ENCODE measurements at regions not wholly inside any gene's neighbourhood (a gene's known extent, or its start where the extent isn't known, plus 50 kb on each side); places are given as distances from the start of the nearest gene placed in this dataset.

- no peak for DNase-seq (ENCODE audit: low read depth in 4 of 6, low spot score in 6 of 6)
- no peak overlapping the region for H3K4me3 ChIP-seq (ENCODE audit: low read depth, low read length)
- H3K27ac ChIP-seq (ENCODE audit: low read depth, low read length), result no peak overlapping the region
- no peaks in the 10 kb centered on the region for H3K27me3 ChIP-seq (ENCODE audit: control insufficient read depth, insufficient read depth, low read length)
- H3K9me3 ChIP-seq (ENCODE audit: control insufficient read depth, insufficient read depth, low read length), result peaks cover 1% of the 10 kb centered on the region
- H3K4me1 ChIP-seq (ENCODE audit: control insufficient read depth, insufficient read depth, low read length), result no peaks in the 10 kb centered on the region
- no peaks in the 10 kb centered on the region for H3K36me3 ChIP-seq (ENCODE audit: control insufficient read depth, insufficient read depth, low read length)
- WGBS (ENCODE audit: insufficient coverage), result no CpG with 5 or more reads among the region's 1 CpG
Observed at GRCh38 chr7:46186131-46186530, 265.1 kb upstream of the IGFBP3 start.

GRCh38 chr7:46179061-46179610, 258.1 kb upstream of the IGFBP3 start:
- Histone ChIP-seq H3K36me3 (ENCODE audit: control insufficient read depth, insufficient read depth, low read length) (no peaks in the 10 kb centered on the region), H3K27me3 (ENCODE audit: control insufficient read depth, insufficient read depth, low read length) (no peaks in the 10 kb centered on the region), H3K9me3 (ENCODE audit: control insufficient read depth, insufficient read depth, low read length) (peaks cover 1% of the 10 kb centered on the region), H3K4me3 (ENCODE audit: low read depth, low read length) (no peak overlapping the region), H3K27ac (ENCODE audit: low read depth, low read length) (no peak overlapping the region), H3K4me1 (ENCODE audit: control insufficient read depth, insufficient read depth, low read length) (no peaks in the 10 kb centered on the region)
- DNase-seq (ENCODE audit: low read depth in 4 of 6, low spot score in 6 of 6), result no peak
- WGBS (ENCODE audit: insufficient coverage), result 86% methylated on average over 2 of the region's 2 CpGs

GRCh38 chr7:46178661-46179060, 257.6 kb upstream of the IGFBP3 start:
- DNase-seq (ENCODE audit: low read depth in 4 of 6, low spot score in 6 of 6), result no peak
- no peak overlapping the region for H3K27ac ChIP-seq (ENCODE audit: low read depth, low read length)
- H3K36me3 ChIP-seq (ENCODE audit: control insufficient read depth, insufficient read depth, low read length), result no peaks in the 10 kb centered on the region
- H3K4me1 ChIP-seq (ENCODE audit: control insufficient read depth, insufficient read depth, low read length), result no peaks in the 10 kb centered on the region
- peaks cover 1% of the 10 kb centered on the region for H3K9me3 ChIP-seq (ENCODE audit: control insufficient read depth, insufficient read depth, low read length)
- no peak overlapping the region for H3K4me3 ChIP-seq (ENCODE audit: low read depth, low read length)
- H3K27me3 ChIP-seq (ENCODE audit: control insufficient read depth, insufficient read depth, low read length), result no peaks in the 10 kb centered on the region

GRCh38 chr7:46177821-46178220, 256.7 kb upstream of the IGFBP3 start:
- no peak overlapping the region for H3K4me3 ChIP-seq (ENCODE audit: low read depth, low read length)
- no peaks in the 10 kb centered on the region for H3K36me3 ChIP-seq (ENCODE audit: control insufficient read depth, insufficient read depth, low read length)
- no peak overlapping the region for H3K27ac ChIP-seq (ENCODE audit: low read depth, low read length)
- no peaks in the 10 kb centered on the region for H3K27me3 ChIP-seq (ENCODE audit: control insufficient read depth, insufficient read depth, low read length)
- WGBS (ENCODE audit: insufficient coverage), result 87% methylated on average over 2 of the region's 2 CpGs
- no peak for DNase-seq (ENCODE audit: low read depth in 4 of 6, low spot score in 6 of 6)
- H3K4me1 ChIP-seq (ENCODE audit: control insufficient read depth, insufficient read depth, low read length), result no peaks in the 10 kb centered on the region
- H3K9me3 ChIP-seq (ENCODE audit: control insufficient read depth, insufficient read depth, low read length), result no peaks in the 10 kb centered on the region

- H3K27me3 ChIP-seq (ENCODE audit: control insufficient read depth, insufficient read depth, low read length), result no peaks in the 10 kb centered on the region
- 100% methylated on average over 1 of the region's 5 CpGs for WGBS (ENCODE audit: insufficient coverage)
- H3K36me3 ChIP-seq (ENCODE audit: control insufficient read depth, insufficient read depth, low read length), result no peaks in the 10 kb centered on the region
- H3K4me3 ChIP-seq (ENCODE audit: low read depth, low read length), result no peak overlapping the region
- no peak overlapping the region for H3K27ac ChIP-seq (ENCODE audit: low read depth, low read length)
- H3K4me1 ChIP-seq (ENCODE audit: control insufficient read depth, insufficient read depth, low read length), result no peaks in the 10 kb centered on the region
- no peaks in the 10 kb centered on the region for H3K9me3 ChIP-seq (ENCODE audit: control insufficient read depth, insufficient read depth, low read length)
- DNase-seq (ENCODE audit: low read depth in 4 of 6, low spot score in 6 of 6), result no peak
Observed at GRCh38 chr7:46175221-46175620, 254.1 kb upstream of the IGFBP3 start.

GRCh38 chr7:46174196-46174580, 253.1 kb upstream of the IGFBP3 start:
- Histone ChIP-seq H3K27me3 (ENCODE audit: control insufficient read depth, insufficient read depth, low read length) (no peaks in the 10 kb centered on the region), H3K36me3 (ENCODE audit: control insufficient read depth, insufficient read depth, low read length) (no peaks in the 10 kb centered on the region), H3K9me3 (ENCODE audit: control insufficient read depth, insufficient read depth, low read length) (no peaks in the 10 kb centered on the region), H3K4me3 (ENCODE audit: low read depth, low read length) (no peak overlapping the region), H3K27ac (ENCODE audit: low read depth, low read length) (no peak overlapping the region), H3K4me1 (ENCODE audit: control insufficient read depth, insufficient read depth, low read length) (no peaks in the 10 kb centered on the region)
- WGBS (ENCODE audit: insufficient coverage), result 89% methylated on average over 2 of the region's 2 CpGs
- peak in 1 of 6 donors; percentile 34 for DNase-seq (ENCODE audit: low read depth in 4 of 6, low spot score in 6 of 6)

GRCh38 chr7:46173476-46174195, 252.6 kb upstream of the IGFBP3 start:
- Histone ChIP-seq H3K27ac (ENCODE audit: low read depth, low read length) (no peak overlapping the region), H3K9me3 (ENCODE audit: control insufficient read depth, insufficient read depth, low read length) (no peaks in the 10 kb centered on the region), H3K4me1 (ENCODE audit: control insufficient read depth, insufficient read depth, low read length) (no peaks in the 10 kb centered on the region), H3K4me3 (ENCODE audit: low read depth, low read length) (no peak overlapping the region), H3K36me3 (ENCODE audit: control insufficient read depth, insufficient read depth, low read length) (no peaks in the 10 kb centered on the region), H3K27me3 (ENCODE audit: control insufficient read depth, insufficient read depth, low read length) (no peaks in the 10 kb centered on the region)
- DNase-seq (ENCODE audit: low read depth in 4 of 6, low spot score in 6 of 6), result no peak
- 88% methylated on average over 9 of the region's 14 CpGs for WGBS (ENCODE audit: insufficient coverage)

GRCh38 chr7:46170792-46171191, 249.7 kb upstream of the IGFBP3 start:
- Histone ChIP-seq H3K4me1 (ENCODE audit: control insufficient read depth, insufficient read depth, low read length) (no peaks in the 10 kb centered on the region), H3K27ac (ENCODE audit: low read depth, low read length) (no peak overlapping the region), H3K27me3 (ENCODE audit: control insufficient read depth, insufficient read depth, low read length) (no peaks in the 10 kb centered on the region), H3K9me3 (ENCODE audit: control insufficient read depth, insufficient read depth, low read length) (no peaks in the 10 kb centered on the region), H3K36me3 (ENCODE audit: control insufficient read depth, insufficient read depth, low read length) (no peaks in the 10 kb centered on the region), H3K4me3 (ENCODE audit: low read depth, low read length) (no peak overlapping the region)
- no CpG with 5 or more reads among the region's 1 CpG for WGBS (ENCODE audit: insufficient coverage)
- no peak for DNase-seq (ENCODE audit: low read depth in 4 of 6, low spot score in 6 of 6)

- WGBS (ENCODE audit: insufficient coverage), result 83% methylated on average over 1 of the region's 6 CpGs
- H3K9me3 ChIP-seq (ENCODE audit: control insufficient read depth, insufficient read depth, low read length), result no peaks in the 10 kb centered on the region
- H3K36me3 ChIP-seq (ENCODE audit: control insufficient read depth, insufficient read depth, low read length), result no peaks in the 10 kb centered on the region
- H3K27ac ChIP-seq (ENCODE audit: low read depth, low read length), result no peak overlapping the region
- no peaks in the 10 kb centered on the region for H3K27me3 ChIP-seq (ENCODE audit: control insufficient read depth, insufficient read depth, low read length)
- no peak for DNase-seq (ENCODE audit: low read depth in 4 of 6, low spot score in 6 of 6)
- H3K4me3 ChIP-seq (ENCODE audit: low read depth, low read length), result no peak overlapping the region
- no peaks in the 10 kb centered on the region for H3K4me1 ChIP-seq (ENCODE audit: control insufficient read depth, insufficient read depth, low read length)
Observed at GRCh38 chr7:46170021-46170420, 248.9 kb upstream of the IGFBP3 start.

- Histone ChIP-seq H3K9me3 (ENCODE audit: control insufficient read depth, insufficient read depth, low read length) (no peaks in the 10 kb centered on the region), H3K4me1 (ENCODE audit: control insufficient read depth, insufficient read depth, low read length) (no peaks in the 10 kb centered on the region), H3K27me3 (ENCODE audit: control insufficient read depth, insufficient read depth, low read length) (no peaks in the 10 kb centered on the region), H3K4me3 (ENCODE audit: low read depth, low read length) (no peak overlapping the region), H3K27ac (ENCODE audit: low read depth, low read length) (no peak overlapping the region), H3K36me3 (ENCODE audit: control insufficient read depth, insufficient read depth, low read length) (no peaks in the 10 kb centered on the region)
- no peak for DNase-seq (ENCODE audit: low read depth in 4 of 6, low spot score in 6 of 6)
- 74% methylated on average over 1 of the region's 1 CpG for WGBS (ENCODE audit: insufficient coverage)
Observed at GRCh38 chr7:46169384-46169755, 248.3 kb upstream of the IGFBP3 start.

All from spinal cord (tissue), 9 donors.